ENCODE measurements at regions not wholly inside any gene's neighbourhood (a gene's known extent, or its start where the extent isn't known, plus 50 kb on each side); places are given as distances from the start of the nearest gene placed in this dataset.

DNA sequence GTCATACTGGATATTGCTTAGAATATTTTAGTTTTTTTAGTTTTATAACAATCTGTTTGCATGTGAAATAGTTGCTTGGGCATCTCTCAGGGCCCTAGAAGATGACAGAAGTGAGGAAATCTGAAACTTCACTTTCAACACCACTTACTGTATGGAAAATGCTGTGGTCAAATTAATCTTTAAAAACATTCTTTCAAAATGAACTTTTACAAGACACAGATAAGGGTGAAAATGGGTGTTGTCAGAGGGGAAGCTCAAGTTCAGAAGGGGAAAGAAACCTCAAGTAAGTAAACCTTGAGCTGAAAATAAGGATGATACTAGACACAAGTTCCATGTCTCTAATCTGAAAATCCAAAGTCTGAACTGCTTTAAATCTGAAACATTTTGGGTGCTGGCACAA is 1840.1 kb upstream of the RAG2 start:
- H3K27ac Mint-ChIP-seq (ENCODE audit: unreplicated experiment) = no peak overlapping the region
- H3K4me3 Mint-ChIP-seq (ENCODE audit: unreplicated experiment) = no peak overlapping the region
- no peaks in the 10 kb centered on the region for H3K36me3 Mint-ChIP-seq (ENCODE audit: low read depth, unreplicated experiment)
- TF ChIP-seq, protein P1, sequence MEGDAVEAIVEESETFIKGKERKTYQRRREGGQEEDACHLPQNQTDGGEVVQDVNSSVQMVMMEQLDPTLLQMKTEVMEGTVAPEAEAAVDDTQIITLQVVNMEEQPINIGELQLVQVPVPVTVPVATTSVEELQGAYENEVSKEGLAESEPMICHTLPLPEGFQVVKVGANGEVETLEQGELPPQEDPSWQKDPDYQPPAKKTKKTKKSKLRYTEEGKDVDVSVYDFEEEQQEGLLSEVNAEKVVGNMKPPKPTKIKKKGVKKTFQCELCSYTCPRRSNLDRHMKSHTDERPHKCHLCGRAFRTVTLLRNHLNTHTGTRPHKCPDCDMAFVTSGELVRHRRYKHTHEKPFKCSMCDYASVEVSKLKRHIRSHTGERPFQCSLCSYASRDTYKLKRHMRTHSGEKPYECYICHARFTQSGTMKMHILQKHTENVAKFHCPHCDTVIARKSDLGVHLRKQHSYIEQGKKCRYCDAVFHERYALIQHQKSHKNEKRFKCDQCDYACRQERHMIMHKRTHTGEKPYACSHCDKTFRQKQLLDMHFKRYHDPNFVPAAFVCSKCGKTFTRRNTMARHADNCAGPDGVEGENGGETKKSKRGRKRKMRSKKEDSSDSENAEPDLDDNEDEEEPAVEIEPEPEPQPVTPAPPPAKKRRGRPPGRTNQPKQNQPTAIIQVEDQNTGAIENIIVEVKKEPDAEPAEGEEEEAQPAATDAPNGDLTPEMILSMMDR (IDR thresholded peaks at IDR 0.05; ENCODE audit: unreplicated experiment) = no peak
- H3K9me3 Mint-ChIP-seq (ENCODE audit: unreplicated experiment) = no peaks in the 10 kb centered on the region
- no peaks in the 10 kb centered on the region for H3K27me3 Mint-ChIP-seq (ENCODE audit: unreplicated experiment)
- DNase-seq (ENCODE audit: low spot score) = no peak
- H3K4me1 Mint-ChIP-seq (ENCODE audit: unreplicated experiment) = no peaks in the 10 kb centered on the region

DNA sequence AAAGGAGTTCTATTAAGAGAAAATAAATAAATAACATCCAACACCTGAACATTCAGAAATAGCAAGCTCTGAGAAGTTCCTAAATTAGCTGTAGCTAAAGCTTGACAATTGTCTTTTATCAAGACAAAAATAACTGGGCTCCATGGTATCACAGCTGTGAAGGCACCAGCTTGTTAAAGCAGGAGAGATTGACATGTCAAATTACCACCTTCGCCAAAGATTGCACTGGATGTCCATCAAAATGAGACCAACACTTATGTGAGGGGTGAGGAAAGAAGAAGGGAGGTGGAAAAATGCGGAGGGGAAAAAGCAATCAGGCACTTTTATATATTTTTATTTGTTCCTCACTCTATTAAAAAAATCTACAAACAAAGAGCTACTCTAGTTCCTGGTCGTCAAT is 1827.5 kb upstream of the RAG2 start:
- Mint-ChIP-seq H3K27ac (ENCODE audit: unreplicated experiment) (no peak overlapping the region), H3K36me3 (ENCODE audit: low read depth, unreplicated experiment) (peaks cover 2% of the 10 kb centered on the region), H3K9me3 (ENCODE audit: unreplicated experiment) (no peaks in the 10 kb centered on the region)

DNA sequence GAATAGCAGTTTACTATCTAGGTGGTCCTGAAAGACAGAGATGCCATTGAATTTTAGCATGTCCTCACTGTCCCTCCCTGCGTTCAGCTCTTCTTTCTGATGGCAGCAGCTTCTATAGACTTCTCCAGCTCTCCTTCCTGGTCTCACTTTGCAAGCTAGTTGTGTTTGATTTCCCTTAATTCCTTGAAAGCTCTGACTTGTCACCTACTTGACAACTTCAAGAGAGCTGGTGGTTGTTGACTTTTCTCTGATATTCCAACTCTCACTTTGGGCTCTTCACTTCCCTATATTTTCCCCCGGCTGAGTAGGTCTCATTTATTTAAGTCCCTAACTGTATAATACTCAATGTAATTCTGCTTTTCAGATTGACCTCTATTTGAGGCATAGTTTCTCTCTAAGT is 1825.0 kb upstream of the RAG2 start:
- Mint-ChIP-seq H3K36me3 (ENCODE audit: low read depth, unreplicated experiment) (no peaks in the 10 kb centered on the region), H3K4me3 (ENCODE audit: unreplicated experiment) (no peak overlapping the region), H3K27ac (ENCODE audit: unreplicated experiment) (no peak overlapping the region), H3K27me3 (ENCODE audit: unreplicated experiment) (no peaks in the 10 kb centered on the region), H3K4me1 (ENCODE audit: unreplicated experiment) (no peaks in the 10 kb centered on the region), H3K9me3 (ENCODE audit: unreplicated experiment) (no peaks in the 10 kb centered on the region)
- no peak for DNase-seq (ENCODE audit: low spot score)
- TF ChIP-seq, protein P1 (IDR thresholded peaks at IDR 0.05; ENCODE audit: unreplicated experiment) = no peak

More for the DNA sequence above, 1827.5 kb upstream of the RAG2 start:
- H3K27me3 Mint-ChIP-seq (ENCODE audit: unreplicated experiment) = no peaks in the 10 kb centered on the region
- no peaks in the 10 kb centered on the region for H3K4me1 Mint-ChIP-seq (ENCODE audit: unreplicated experiment)
- TF ChIP-seq, protein P1 (IDR thresholded peaks at IDR 0.05; ENCODE audit: unreplicated experiment) = no peak
- no peak overlapping the region for H3K4me3 Mint-ChIP-seq (ENCODE audit: unreplicated experiment)
- no peak for DNase-seq (ENCODE audit: low spot score)

DNA sequence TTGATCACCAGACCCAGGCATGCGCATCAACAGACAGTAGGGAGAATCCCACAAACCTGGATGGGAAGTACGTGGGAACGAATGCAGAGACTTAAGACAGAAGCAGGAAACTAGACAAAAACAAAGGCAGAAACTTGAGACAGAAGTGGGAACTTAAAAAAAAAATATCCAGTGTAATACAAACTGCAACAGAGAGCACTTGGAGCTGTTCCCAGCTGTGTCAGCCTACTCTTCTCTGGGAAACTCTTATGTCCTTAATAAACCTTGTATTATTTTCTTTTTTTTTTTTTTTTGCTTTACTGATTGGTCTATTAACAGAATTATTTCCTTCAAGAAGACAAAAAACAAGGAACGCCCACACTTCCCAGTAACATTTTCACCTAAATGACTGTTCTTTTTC is 1818.1 kb upstream of the RAG2 start:
- no peaks in the 10 kb centered on the region for H3K9me3 Mint-ChIP-seq (ENCODE audit: unreplicated experiment)
- no peak overlapping the region for H3K27ac Mint-ChIP-seq (ENCODE audit: unreplicated experiment)
- no peaks in the 10 kb centered on the region for H3K36me3 Mint-ChIP-seq (ENCODE audit: low read depth, unreplicated experiment)
- H3K27me3 Mint-ChIP-seq (ENCODE audit: unreplicated experiment) = no peaks in the 10 kb centered on the region
- no peaks in the 10 kb centered on the region for H3K4me1 Mint-ChIP-seq (ENCODE audit: unreplicated experiment)
- no peak overlapping the region for H3K4me3 Mint-ChIP-seq (ENCODE audit: unreplicated experiment)
- TF ChIP-seq, protein P1 (IDR thresholded peaks at IDR 0.05; ENCODE audit: unreplicated experiment) = no peak
- DNase-seq (ENCODE audit: low spot score) = no peak

DNA sequence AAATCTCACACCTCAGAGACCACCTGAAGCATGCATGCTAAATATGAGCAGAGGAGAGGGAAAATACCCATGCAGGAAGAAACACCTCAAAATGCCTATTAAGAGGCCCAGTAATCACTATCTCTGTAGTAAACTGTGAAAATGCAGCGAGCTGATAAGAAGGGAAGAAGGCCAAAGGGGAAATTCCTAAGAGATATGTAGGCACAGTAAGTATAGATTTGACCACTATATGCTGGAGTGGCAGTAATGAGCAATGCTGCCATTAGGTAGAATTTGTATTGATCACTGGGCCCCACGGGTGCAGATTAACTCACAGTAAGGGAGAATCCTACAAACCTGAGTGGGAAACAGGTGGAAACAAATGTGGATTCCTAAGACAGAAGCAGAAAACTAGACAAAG is 1813.1 kb upstream of the RAG2 start:
- TF ChIP-seq, protein P1 (IDR thresholded peaks at IDR 0.05; ENCODE audit: unreplicated experiment) = no peak
- DNase-seq (ENCODE audit: low spot score) = no peak
- no peaks in the 10 kb centered on the region for H3K27me3 Mint-ChIP-seq (ENCODE audit: unreplicated experiment)
- H3K4me1 Mint-ChIP-seq (ENCODE audit: unreplicated experiment) = no peaks in the 10 kb centered on the region
- no peak overlapping the region for H3K27ac Mint-ChIP-seq (ENCODE audit: unreplicated experiment)
- H3K36me3 Mint-ChIP-seq (ENCODE audit: low read depth, unreplicated experiment) = no peaks in the 10 kb centered on the region
- no peaks in the 10 kb centered on the region for H3K9me3 Mint-ChIP-seq (ENCODE audit: unreplicated experiment)
- H3K4me3 Mint-ChIP-seq (ENCODE audit: unreplicated experiment) = no peak overlapping the region
